PFSK-1 (cell line): ENCODE measurements at regions not wholly inside any gene's neighbourhood (a gene's known extent, or its start where the extent isn't known, plus 50 kb on each side); places are given as distances from the start of the nearest gene placed in this dataset.

Experiments
- POLR2AphosphoS5 ChIP-seq: IDR thresholded peaks from 2 replicates; pipeline ENCODE4 v1.6.1; 2012; ENCODE audit warnings: low read depth, mild to moderate bottlenecking, control low read depth, low read length, moderate library complexity
- TAF1 ChIP-seq: IDR thresholded peaks from 2 replicates; pipeline ENCODE4 v1.6.1; 2012; ENCODE audit warnings: low read length, control low read depth, borderline replicate concordance; ENCODE audit not compliant: insufficient read depth

GRCh38 chr18:1922066-1922465 is 649.2 kb downstream of the METTL4 start:
- TF ChIP-seq TAF1 (no peak), POLR2AphosphoS5 (no peak)
